HepG2 (cell line): ENCODE measurements at regions not wholly inside any gene's neighbourhood (a gene's known extent, or its start where the extent isn't known, plus 50 kb on each side); places are given as distances from the start of the nearest gene placed in this dataset.

ENCODE experiments used
- CTCF ChIP-seq: sonication (generic); formaldehyde crosslinking; IDR thresholded peaks from 2 replicates; pipeline ENCODE4 v1.5.0; 2020; ENCODE audit warnings: mild to moderate bottlenecking, missing genetic modification reagents, moderate library complexity
- DBP ChIP-seq: sonication (generic); formaldehyde crosslinking; IDR thresholded peaks from 2 replicates; pipeline ENCODE4 v1.4.0; 2020; ENCODE audit warnings: missing genetic modification reagents; ENCODE audit errors: not compliant biosample characterization
- MAFK ChIP-seq, 2 experiments: IDR thresholded peaks in 1 of 2; conservative IDR thresholded peaks in 1 of 2; 2 replicates each; pipeline ENCODE4 v1.6.1; 2011; ENCODE audit warnings: improper control_type of control experiment in 2 of 2, low read length in 2 of 2
- REST ChIP-seq, 2 experiments: IDR thresholded peaks; 2 replicates each; pipeline ENCODE4 v1.6.1; 2011 to 2012; ENCODE audit warnings: low read length in 2 of 2, borderline replicate concordance in 1 of 2, low read depth in 1 of 2, mild to moderate bottlenecking in 1 of 2, moderate library complexity in 1 of 2
- SP2 ChIP-seq: sonication (generic); formaldehyde crosslinking; IDR thresholded peaks from 2 replicates; pipeline ENCODE4 v1.5.1; 2020; ENCODE audit warnings: mild to moderate bottlenecking, missing genetic modification reagents
- TMF1 ChIP-seq: sonication (generic); formaldehyde crosslinking; IDR thresholded peaks from 2 replicates; pipeline ENCODE4 v1.8.1; 2022; ENCODE audit warnings: low read depth, missing genetic modification reagents
- YY1 ChIP-seq: IDR thresholded peaks from 2 replicates; pipeline ENCODE4 v1.6.1; 2011; ENCODE audit warnings: low read length, low read depth, moderate library complexity, mild to moderate bottlenecking; ENCODE audit not compliant: insufficient read depth, insufficient replicate concordance
- ZNF530 ChIP-seq: sonication (generic); formaldehyde crosslinking; IDR thresholded peaks from 2 replicates; pipeline ENCODE4 v1.5.0; 2020; ENCODE audit warnings: low read depth, mild to moderate bottlenecking, missing genetic modification reagents
- ZNF609 ChIP-seq: sonication (generic); formaldehyde crosslinking; IDR thresholded peaks from 2 replicates; pipeline ENCODE4 v1.4.0; 2020; ENCODE audit warnings: mild to moderate bottlenecking, missing genetic modification reagents, borderline replicate concordance

GRCh38 chr1:112253366-112253765 is 142.6 kb upstream of the CTTNBP2NL start:
- TF ChIP-seq ZNF609 (no peak), CTCF (CRISPR knock-in tag) (no peak), DBP (no peak), MAFK (conservative IDR thresholded peaks at IDR 0.05 in 1 of 2, IDR thresholded peaks at IDR 0.05 in 1 of 2; ENCODE audit: low read length in 2 of 2) (no peak), SP2 (no peak), ZNF530 (CRISPR knock-in tag) (no peak), TMF1 (CRISPR knock-in tag) (no peak), YY1 (no peak), REST (IDR thresholded peaks at IDR 0.05; ENCODE audit: borderline replicate concordance in 1 of 2, low read depth in 1 of 2, low read length in 2 of 2) (no peak)
